Cardiac muscle cell (in vitro differentiated cells and primary cell): ENCODE measurements at regions not wholly inside any gene's neighbourhood (a gene's known extent, or its start where the extent isn't known, plus 50 kb on each side); places are given as distances from the start of the nearest gene placed in this dataset.
A peak's percentile ranks its signal among the peaks of the same experiment; 100 is the strongest.

Source experiments
- DNase-seq, 2 donors: peaks; one replicate each; pipeline versions ENCODE4 v3.0.0 to v3.0.0-alpha.2; 2010 to 2017; ENCODE audit warnings: low read depth in 1 of 2, low spot score in 1 of 2
- H3K27ac ChIP-seq: fragments of 200-600 bp; sonication (generic); 2 replicates; pipeline ENCODE4 v1.5.1; 2016
- H3K27me3 ChIP-seq: fragments of 200-600 bp; sonication (generic); 2 replicates; pipeline ENCODE4 v1.6.0; 2016; ENCODE audit warnings: control low read depth
- H3K36me3 ChIP-seq: fragments of 200-600 bp; sonication (generic); 2 replicates; pipeline ENCODE4 v1.5.1; 2016; ENCODE audit warnings: control low read depth
- H3K4me1 ChIP-seq: fragments of 200-600 bp; sonication (generic); 2 replicates; pipeline ENCODE4 v1.8.1; 2017; ENCODE audit warnings: low read depth, mild to moderate bottlenecking, mixed run types
- H3K4me3 ChIP-seq: fragments of 200-600 bp; sonication (generic); 2 replicates; pipeline ENCODE4 v1.5.1; 2016; ENCODE audit warnings: mild to moderate bottlenecking
- H3K9me3 ChIP-seq: fragments of 200-600 bp; sonication (generic); 2 replicates; pipeline ENCODE4 v1.5.1; 2017; ENCODE audit warnings: low read depth, mild to moderate bottlenecking, control low read depth
- TF ChIP-seq, protein P1 (sequence below): IDR thresholded peaks from 2 replicates; pipeline ENCODE4 v1.5.1; 2012; ENCODE audit warnings: low read depth, mild to moderate bottlenecking, low read length

DNA sequence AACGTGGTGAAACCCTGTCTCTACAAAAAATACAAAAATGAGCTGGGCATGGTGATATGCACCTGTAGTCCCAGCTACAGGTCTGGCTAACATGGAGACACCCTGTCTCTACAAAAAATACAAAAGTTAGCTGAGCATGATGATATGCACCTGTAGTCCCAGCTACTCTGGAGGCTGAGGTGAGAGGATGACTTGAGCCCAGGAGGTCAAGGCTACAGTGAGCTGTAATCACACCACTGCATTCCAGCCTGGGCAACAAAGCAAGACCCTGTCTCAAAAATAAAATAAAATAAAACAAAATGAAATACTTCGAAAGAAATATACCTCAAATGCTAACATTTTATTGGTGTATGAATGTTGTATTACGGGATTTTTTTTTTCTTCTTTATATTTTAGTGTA lies 107.6 kb upstream of the EGLN3 start:
- H3K4me1 ChIP-seq: peaks cover 2% of the 10 kb centered on the region
- H3K27me3 ChIP-seq: no peaks in the 10 kb centered on the region
- TF ChIP-seq, protein P1, sequence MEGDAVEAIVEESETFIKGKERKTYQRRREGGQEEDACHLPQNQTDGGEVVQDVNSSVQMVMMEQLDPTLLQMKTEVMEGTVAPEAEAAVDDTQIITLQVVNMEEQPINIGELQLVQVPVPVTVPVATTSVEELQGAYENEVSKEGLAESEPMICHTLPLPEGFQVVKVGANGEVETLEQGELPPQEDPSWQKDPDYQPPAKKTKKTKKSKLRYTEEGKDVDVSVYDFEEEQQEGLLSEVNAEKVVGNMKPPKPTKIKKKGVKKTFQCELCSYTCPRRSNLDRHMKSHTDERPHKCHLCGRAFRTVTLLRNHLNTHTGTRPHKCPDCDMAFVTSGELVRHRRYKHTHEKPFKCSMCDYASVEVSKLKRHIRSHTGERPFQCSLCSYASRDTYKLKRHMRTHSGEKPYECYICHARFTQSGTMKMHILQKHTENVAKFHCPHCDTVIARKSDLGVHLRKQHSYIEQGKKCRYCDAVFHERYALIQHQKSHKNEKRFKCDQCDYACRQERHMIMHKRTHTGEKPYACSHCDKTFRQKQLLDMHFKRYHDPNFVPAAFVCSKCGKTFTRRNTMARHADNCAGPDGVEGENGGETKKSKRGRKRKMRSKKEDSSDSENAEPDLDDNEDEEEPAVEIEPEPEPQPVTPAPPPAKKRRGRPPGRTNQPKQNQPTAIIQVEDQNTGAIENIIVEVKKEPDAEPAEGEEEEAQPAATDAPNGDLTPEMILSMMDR: no peak
- H3K27ac ChIP-seq: no peak overlapping the region
- H3K36me3 ChIP-seq: no peaks in the 10 kb centered on the region
- no peak for DNase-seq
- H3K9me3 ChIP-seq: no peaks in the 10 kb centered on the region
- H3K4me3 ChIP-seq: no peak overlapping the region

DNA sequence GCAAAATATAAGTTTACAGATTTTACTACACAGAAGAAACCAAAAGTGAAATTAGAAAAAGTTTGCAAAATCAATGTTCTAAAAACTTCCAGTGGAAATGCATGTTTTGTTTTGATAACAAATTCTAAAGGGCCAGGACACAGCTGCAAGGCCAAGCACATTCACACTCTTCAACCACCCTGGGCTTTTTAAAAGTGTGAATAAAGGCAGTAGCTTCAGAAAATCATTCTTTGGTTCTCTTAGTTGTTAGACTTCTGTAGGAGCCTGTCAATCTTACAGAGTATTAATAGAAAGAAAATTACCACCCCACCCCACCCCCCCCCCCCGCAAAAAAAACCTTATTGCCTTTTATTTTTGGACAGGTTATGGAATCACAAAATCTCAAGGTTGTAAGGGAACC lies 105.2 kb upstream of the EGLN3 start:
- no peak for DNase-seq

DNA sequence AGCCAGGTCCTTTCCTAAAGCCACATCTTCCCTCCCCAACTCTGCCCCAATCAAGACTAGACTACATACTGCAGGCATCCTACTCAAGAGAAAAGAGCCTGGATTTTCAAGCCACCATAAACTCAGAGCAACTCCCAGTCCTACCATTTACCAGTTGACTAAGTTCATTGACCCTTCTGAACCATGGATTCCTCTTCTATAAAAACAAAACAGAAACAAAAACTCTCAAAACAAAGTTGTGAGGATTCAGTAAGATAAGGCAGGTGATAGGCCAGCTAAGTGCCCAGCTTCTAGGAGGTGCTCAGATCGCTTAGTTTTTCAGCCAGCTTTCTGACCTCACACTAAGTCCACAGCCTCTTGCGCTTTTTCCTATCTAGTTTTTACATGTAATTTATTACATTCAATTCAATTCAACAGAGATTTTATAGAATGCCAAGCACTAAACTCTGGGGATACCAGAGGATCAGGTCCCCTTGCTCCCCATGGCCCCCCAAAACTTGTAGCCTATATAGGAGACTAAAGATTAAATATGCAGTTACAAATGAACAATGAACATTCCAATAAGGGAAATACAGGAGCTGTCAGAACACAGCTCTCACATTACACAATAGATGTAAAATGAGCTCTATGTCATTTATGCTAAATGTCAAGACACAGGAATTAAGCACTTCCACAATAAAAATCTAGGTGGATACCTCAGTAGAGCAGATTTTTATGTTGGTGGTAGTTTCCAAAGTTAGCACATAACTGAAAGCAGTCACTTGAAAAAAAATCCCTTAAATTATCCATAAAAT lies 104.5 kb upstream of the EGLN3 start:
- H3K36me3 ChIP-seq: no peaks in the 10 kb centered on the region
- H3K9me3 ChIP-seq: no peaks in the 10 kb centered on the region
- DNase-seq: no peak
- H3K4me3 ChIP-seq: no peak overlapping the region
- H3K27ac ChIP-seq: no peak overlapping the region
- TF ChIP-seq, protein P1: no peak
- peaks cover 2% of the 10 kb centered on the region for H3K4me1 ChIP-seq
- H3K27me3 ChIP-seq: no peaks in the 10 kb centered on the region

More for the DNA sequence above, 105.2 kb upstream of the EGLN3 start:
- TF ChIP-seq, protein P1: no peak
- Histone ChIP-seq H3K36me3 (no peaks in the 10 kb centered on the region), H3K27me3 (no peaks in the 10 kb centered on the region), H3K9me3 (no peaks in the 10 kb centered on the region), H3K4me1 (peaks cover 2% of the 10 kb centered on the region), H3K4me3 (no peak overlapping the region), H3K27ac (no peak overlapping the region)

DNA sequence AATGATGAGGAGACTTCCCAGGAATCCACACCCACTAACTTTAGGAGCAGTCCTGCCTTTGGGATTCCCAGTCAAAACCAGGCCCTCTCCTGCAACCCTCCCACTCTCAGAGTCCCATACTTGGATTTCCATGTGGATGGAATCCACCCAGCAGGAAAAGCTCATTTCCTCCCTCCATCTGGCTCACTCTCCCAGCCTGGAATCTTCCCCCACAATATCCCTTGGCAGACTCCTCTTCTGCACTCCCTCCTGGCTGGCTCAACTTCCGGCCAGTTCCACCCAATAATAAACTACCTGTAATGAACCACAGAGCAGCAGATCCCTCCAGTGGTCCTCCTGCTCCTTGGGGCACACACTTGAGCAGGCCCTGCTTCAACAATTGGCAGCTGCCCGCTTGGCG lies 102.8 kb upstream of the EGLN3 start:
- no peak overlapping the region for H3K27ac ChIP-seq
- no peaks in the 10 kb centered on the region for H3K27me3 ChIP-seq
- H3K4me3 ChIP-seq: no peak overlapping the region
- peaks cover 2% of the 10 kb centered on the region for H3K4me1 ChIP-seq
- H3K36me3 ChIP-seq: no peaks in the 10 kb centered on the region
- no peaks in the 10 kb centered on the region for H3K9me3 ChIP-seq
- TF ChIP-seq, protein P1: peak; percentile 32
- peak in 1 of 2 donors; percentile 84 for DNase-seq

DNA sequence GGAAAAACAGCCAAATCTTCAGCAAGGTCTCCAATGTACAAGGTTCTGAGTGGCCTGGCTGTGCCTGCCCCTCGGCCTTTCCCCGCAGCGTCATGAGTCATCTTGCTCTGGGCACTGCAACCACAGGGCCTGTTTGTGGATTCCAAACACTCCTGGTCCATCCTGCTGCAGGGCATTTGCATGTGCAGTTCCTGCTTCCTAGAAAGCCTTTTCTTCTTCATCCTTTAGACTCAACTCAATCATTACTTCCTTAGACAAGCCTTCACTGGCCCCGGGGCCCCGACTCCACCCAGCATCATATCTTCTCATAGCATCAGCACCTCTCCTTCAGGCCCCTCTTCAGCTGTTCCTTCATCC lies 101.8 kb upstream of the EGLN3 start:
- peak in 1 of 2 donors; percentile 68 for DNase-seq
- H3K27me3 ChIP-seq: no peaks in the 10 kb centered on the region
- peaks cover 2% of the 10 kb centered on the region for H3K4me1 ChIP-seq
- H3K9me3 ChIP-seq: no peaks in the 10 kb centered on the region
- no peaks in the 10 kb centered on the region for H3K36me3 ChIP-seq
- no peak overlapping the region for H3K4me3 ChIP-seq
- TF ChIP-seq, protein P1: no peak
- no peak overlapping the region for H3K27ac ChIP-seq
